ENCODE measurements at regions not wholly inside any gene's neighbourhood (a gene's known extent, or its start where the extent isn't known, plus 50 kb on each side); places are given as distances from the start of the nearest gene placed in this dataset.

DNA sequence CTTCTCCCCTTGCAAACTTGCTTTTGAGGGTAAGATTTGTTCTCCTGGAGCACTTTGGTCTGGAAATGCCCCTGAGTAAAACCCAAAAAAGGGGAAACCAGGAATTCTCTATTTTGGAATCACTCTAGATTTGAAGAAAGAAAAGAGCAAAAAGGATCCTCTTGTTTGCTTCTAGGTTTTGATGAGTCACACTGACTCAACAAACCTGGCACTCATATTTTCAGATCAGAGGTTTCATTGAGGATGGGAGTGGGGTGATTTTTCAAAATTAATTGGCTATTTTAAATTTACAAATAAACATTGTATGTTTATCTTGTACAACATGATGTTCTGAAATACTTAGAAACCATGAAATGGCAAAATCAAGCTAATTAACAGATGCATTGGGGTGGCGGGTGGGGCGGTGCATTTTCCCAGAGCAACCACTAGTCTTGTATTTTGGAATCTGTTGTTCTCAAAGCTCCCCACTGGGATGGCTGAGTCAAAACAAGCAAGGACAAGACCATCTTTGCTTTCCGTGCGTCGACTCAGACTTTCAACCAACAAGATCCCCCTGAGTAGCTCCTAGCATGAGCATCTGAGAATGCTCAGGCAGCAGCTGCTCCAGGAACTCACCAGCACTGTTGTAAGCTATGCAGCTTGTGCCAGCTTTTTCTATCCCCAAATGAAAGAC lies 451.4 kb downstream of the WDR72 start:
- Mint-ChIP-seq H3K4me1 (no peaks in the 10 kb centered on the region), H3K27ac (no peak overlapping the region), H3K9me3 (ENCODE audit: insufficient read depth) (peaks cover 5% of the 10 kb centered on the region), H3K27me3 (no peaks in the 10 kb centered on the region), H3K4me3 (no peak overlapping the region)
- no peak overlapping the region for H3K4me3 ChIP-seq (ENCODE audit: control extremely low read depth in 1 of 5, extremely low read depth in 1 of 5, insufficient read depth in 1 of 5, low read depth in 2 of 5, low read length in 4 of 5)
- H3K9ac ChIP-seq (ENCODE audit: low read length): no peak overlapping the region
- WGBS (ENCODE audit: insufficient coverage): 97% methylated on average over 5 of the region's 5 CpGs
- no peak overlapping the region for H2AFZ ChIP-seq (ENCODE audit: insufficient read depth, low read depth, low read length, poor library complexity, severe bottlenecking)
- H3K4me1 ChIP-seq (ENCODE audit: control insufficient read depth in 2 of 2, insufficient read depth in 2 of 2, low read length in 2 of 2): no peaks in the 10 kb centered on the region
- no peaks in the 10 kb centered on the region for H3K36me3 ChIP-seq (replicated peaks in 1 of 2; ENCODE audit: control extremely low read depth in 1 of 2, control insufficient read depth in 1 of 2, extremely low read depth in 1 of 2, insufficient read depth in 2 of 2, low read length in 1 of 2)
- CTCF ChIA-PET: no interaction called here
- TF ChIP-seq, protein P1, sequence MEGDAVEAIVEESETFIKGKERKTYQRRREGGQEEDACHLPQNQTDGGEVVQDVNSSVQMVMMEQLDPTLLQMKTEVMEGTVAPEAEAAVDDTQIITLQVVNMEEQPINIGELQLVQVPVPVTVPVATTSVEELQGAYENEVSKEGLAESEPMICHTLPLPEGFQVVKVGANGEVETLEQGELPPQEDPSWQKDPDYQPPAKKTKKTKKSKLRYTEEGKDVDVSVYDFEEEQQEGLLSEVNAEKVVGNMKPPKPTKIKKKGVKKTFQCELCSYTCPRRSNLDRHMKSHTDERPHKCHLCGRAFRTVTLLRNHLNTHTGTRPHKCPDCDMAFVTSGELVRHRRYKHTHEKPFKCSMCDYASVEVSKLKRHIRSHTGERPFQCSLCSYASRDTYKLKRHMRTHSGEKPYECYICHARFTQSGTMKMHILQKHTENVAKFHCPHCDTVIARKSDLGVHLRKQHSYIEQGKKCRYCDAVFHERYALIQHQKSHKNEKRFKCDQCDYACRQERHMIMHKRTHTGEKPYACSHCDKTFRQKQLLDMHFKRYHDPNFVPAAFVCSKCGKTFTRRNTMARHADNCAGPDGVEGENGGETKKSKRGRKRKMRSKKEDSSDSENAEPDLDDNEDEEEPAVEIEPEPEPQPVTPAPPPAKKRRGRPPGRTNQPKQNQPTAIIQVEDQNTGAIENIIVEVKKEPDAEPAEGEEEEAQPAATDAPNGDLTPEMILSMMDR (IDR thresholded peaks at IDR 0.05): no peak
- TF ChIP-seq EZH2 (IDR thresholded peaks at IDR 0.05; ENCODE audit: borderline replicate concordance, insufficient read depth, low read depth, low read length, poor library complexity, severe bottlenecking): no peak
- DNase-seq (no peak), ATAC-seq (ENCODE audit: low read depth) (no peak)
- no peaks in the 10 kb centered on the region for H4K20me1 ChIP-seq (ENCODE audit: control insufficient read depth, insufficient read depth, low read length, poor library complexity, severe bottlenecking)
- H3K27ac ChIP-seq (ENCODE audit: low read length in 2 of 2): no peak overlapping the region
- H3K9me3 ChIP-seq (ENCODE audit: control extremely low read depth in 1 of 3, control insufficient read depth in 2 of 3, insufficient read depth in 1 of 3, low read length in 2 of 3): no peaks in the 10 kb centered on the region
- no peaks in the 10 kb centered on the region for H3K27me3 ChIP-seq (replicated peaks in 1 of 4; ENCODE audit: control extremely low read depth in 1 of 4, control insufficient read depth in 3 of 4, insufficient read depth in 4 of 4, low read length in 3 of 4)
- intact Hi-C loops (cut with micrococcal nuclease): no loop called here
- H3K79me2 ChIP-seq (ENCODE audit: control insufficient read depth, insufficient read depth, low read length): no peaks in the 10 kb centered on the region
- POLR2A ChIA-PET: no interaction called here
- no peak overlapping the region for H3K4me2 ChIP-seq (replicated peaks; ENCODE audit: low read depth, low read length, poor library complexity, severe bottlenecking)

DNA sequence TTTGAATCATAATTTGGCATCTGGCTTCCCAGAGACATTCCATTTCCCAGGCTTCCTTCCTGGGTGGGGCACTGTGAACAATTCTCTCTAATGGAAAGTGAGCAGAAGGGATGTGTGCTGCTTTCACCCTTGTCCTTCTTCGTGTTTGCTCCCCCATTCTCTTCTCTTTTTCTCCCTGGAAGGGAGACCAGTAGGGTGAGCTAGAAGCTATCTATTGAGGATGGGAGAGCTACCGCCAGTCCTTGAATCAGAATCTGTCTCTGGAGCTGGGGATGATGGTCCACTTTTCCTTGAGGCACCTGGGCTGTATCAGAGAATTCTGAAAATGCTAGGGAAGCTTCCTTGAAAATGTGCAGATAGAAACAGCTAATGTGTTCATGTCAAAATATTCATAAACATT lies 453.9 kb downstream of the WDR72 start:
- intact Hi-C loops (cut with micrococcal nuclease): no loop called here
- WGBS (ENCODE audit: insufficient coverage): 100% methylated on average over 1 of the region's 2 CpGs
- no peak overlapping the region for H3K4me3 ChIP-seq (ENCODE audit: control extremely low read depth in 1 of 5, extremely low read depth in 1 of 5, insufficient read depth in 1 of 5, low read depth in 2 of 5, low read length in 4 of 5)
- H3K27me3 Mint-ChIP-seq: no peaks in the 10 kb centered on the region
- H3K4me3 Mint-ChIP-seq: no peak overlapping the region
- H3K4me2 ChIP-seq (replicated peaks; ENCODE audit: low read depth, low read length, poor library complexity, severe bottlenecking): no peak overlapping the region
- no peaks in the 10 kb centered on the region for H4K20me1 ChIP-seq (ENCODE audit: control insufficient read depth, insufficient read depth, low read length, poor library complexity, severe bottlenecking)
- no peaks in the 10 kb centered on the region for H3K27me3 ChIP-seq (replicated peaks in 1 of 4; ENCODE audit: control extremely low read depth in 1 of 4, control insufficient read depth in 3 of 4, insufficient read depth in 4 of 4, low read length in 3 of 4)
- no peak overlapping the region for H3K27ac ChIP-seq (ENCODE audit: low read length in 2 of 2)
- H3K36me3 ChIP-seq (replicated peaks in 1 of 2; ENCODE audit: control extremely low read depth in 1 of 2, control insufficient read depth in 1 of 2, extremely low read depth in 1 of 2, insufficient read depth in 2 of 2, low read length in 1 of 2): no peaks in the 10 kb centered on the region
- no peaks in the 10 kb centered on the region for H3K4me1 ChIP-seq (ENCODE audit: control insufficient read depth in 2 of 2, insufficient read depth in 2 of 2, low read length in 2 of 2)
- no peaks in the 10 kb centered on the region for H3K9me3 ChIP-seq (ENCODE audit: control extremely low read depth in 1 of 3, control insufficient read depth in 2 of 3, insufficient read depth in 1 of 3, low read length in 2 of 3)
- no peak overlapping the region for H2AFZ ChIP-seq (ENCODE audit: insufficient read depth, low read depth, low read length, poor library complexity, severe bottlenecking)
- no peaks in the 10 kb centered on the region for H3K4me1 Mint-ChIP-seq
- H3K9me3 Mint-ChIP-seq (ENCODE audit: insufficient read depth): peaks cover 5% of the 10 kb centered on the region
- ATAC-seq (ENCODE audit: low read depth) (no peak), DNase-seq (no peak)
- no peak overlapping the region for H3K9ac ChIP-seq (ENCODE audit: low read length)
- no peaks in the 10 kb centered on the region for H3K79me2 ChIP-seq (ENCODE audit: control insufficient read depth, insufficient read depth, low read length)
- ChIA-PET CTCF (no interaction called here), POLR2A (no interaction called here)
- no peak overlapping the region for H3K27ac Mint-ChIP-seq
- TF ChIP-seq, protein P1 (IDR thresholded peaks at IDR 0.05): no peak

All from B cell (primary cell).